ENCODE measurements at regions not wholly inside any gene's neighbourhood (a gene's known extent, or its start where the extent isn't known, plus 50 kb on each side); places are given as distances from the start of the nearest gene placed in this dataset.

DNA sequence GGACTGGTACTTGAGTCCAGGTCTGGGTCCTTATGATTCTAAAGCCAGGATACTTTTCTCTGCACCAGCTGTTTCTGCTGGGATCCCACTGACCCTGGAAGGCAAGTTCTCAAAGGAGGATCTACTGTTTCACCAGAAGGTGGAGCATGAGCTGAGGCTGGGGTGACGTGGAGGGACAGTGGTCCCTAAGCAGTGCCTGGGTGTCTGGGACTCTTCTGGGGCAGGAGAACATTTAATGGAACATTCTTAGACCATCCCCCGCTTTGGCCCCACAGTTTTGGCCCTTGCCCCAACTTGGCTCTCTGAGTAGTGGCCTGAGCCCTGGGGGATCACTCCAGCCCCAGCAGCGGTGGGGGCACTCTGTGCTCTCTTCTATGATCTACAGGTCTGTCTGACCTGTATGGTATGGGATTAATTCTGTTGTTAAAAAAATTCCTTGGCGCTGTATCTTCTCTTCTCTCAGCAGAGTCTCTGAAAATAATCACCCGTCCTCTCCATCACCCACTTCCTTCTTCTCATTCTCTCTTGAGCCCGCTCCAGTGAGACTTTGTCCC is 60.3 kb upstream of the CSF3R start:
- no peak overlapping the region for H2AFZ ChIP-seq (ENCODE audit: low read depth, low read length)
- no peaks in the 10 kb centered on the region; the same call in none of the 2 replicates for H3K27me3 ChIP-seq (ENCODE audit: low read depth, low read length)
- no peaks in the 10 kb centered on the region for H4K20me1 ChIP-seq (ENCODE audit: insufficient read depth, low read length)
- H3K79me2 ChIP-seq (ENCODE audit: low read length) = no peaks in the 10 kb centered on the region
- no peaks in the 10 kb centered on the region for H3K36me3 ChIP-seq (replicated peaks; ENCODE audit: low read depth, low read length)
- no peaks in the 10 kb centered on the region for H3K9me3 ChIP-seq (ENCODE audit: insufficient read depth, low read length)
- no peak overlapping the region for H3K27ac ChIP-seq (ENCODE audit: low read length)
- H3K9ac ChIP-seq (ENCODE audit: low read length) = no peak overlapping the region
- no peaks in the 10 kb centered on the region for H3K4me1 ChIP-seq (ENCODE audit: low read length)
- H3K4me3 ChIP-seq (ENCODE audit: low read length) = no peak overlapping the region
- TF ChIP-seq, protein P1, sequence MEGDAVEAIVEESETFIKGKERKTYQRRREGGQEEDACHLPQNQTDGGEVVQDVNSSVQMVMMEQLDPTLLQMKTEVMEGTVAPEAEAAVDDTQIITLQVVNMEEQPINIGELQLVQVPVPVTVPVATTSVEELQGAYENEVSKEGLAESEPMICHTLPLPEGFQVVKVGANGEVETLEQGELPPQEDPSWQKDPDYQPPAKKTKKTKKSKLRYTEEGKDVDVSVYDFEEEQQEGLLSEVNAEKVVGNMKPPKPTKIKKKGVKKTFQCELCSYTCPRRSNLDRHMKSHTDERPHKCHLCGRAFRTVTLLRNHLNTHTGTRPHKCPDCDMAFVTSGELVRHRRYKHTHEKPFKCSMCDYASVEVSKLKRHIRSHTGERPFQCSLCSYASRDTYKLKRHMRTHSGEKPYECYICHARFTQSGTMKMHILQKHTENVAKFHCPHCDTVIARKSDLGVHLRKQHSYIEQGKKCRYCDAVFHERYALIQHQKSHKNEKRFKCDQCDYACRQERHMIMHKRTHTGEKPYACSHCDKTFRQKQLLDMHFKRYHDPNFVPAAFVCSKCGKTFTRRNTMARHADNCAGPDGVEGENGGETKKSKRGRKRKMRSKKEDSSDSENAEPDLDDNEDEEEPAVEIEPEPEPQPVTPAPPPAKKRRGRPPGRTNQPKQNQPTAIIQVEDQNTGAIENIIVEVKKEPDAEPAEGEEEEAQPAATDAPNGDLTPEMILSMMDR (IDR thresholded peaks at IDR 0.05; ENCODE audit: low read depth, low read length) = peak; percentile 33
- no peak for TF ChIP-seq EZH2phosphoT487 (IDR thresholded peaks at IDR 0.05; ENCODE audit: low read depth)
- no peak overlapping the region for H3K4me2 ChIP-seq (ENCODE audit: low read length)

DNA sequence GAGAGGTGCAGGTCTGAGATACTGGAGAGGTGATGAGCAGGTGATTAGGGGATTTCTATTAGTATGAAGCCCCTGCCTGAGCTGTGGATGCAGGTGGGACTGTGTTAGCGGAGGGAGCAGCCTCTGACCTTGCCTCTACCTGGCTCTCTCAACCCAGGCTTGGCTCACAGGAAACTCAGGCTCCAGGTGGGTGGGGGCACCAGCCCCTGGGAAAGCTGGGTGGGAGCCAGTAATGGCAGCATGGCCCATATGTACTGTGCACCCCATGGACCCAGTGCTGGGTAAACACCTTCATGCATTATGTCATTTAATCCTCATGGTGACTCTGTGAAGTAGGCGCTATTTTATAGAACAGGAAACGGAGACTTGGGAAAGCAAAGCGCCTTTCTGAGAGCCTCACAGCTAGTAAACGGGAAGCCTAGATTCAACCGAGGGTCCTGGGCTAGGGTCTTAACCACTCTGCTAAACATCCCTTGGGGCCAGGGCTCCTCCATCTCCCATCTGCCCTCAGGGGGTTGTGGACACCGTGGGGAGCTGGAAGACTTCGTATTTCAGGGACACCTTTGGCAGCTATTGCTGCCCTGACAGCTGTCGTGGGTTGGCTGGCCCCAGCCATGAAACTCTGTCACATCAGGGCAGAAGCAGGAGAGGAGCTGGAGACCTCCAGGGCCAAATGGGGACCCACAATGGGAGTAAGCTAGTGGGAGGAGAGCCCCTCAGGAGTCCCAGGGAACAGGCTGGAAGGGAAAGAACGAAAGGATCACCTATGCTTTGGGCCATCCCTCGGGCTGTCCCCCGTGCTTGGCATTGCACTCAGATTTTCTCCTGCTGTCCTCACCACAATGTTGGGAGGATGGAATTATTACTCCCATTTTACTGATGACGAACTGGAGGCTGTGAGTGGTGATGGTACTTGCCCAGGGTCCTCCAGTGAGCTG is 59.6 kb upstream of the CSF3R start:
- Histone ChIP-seq H3K79me2 (ENCODE audit: low read length) (no peaks in the 10 kb centered on the region), H3K4me3 (ENCODE audit: low read length) (no peak overlapping the region), H3K27ac (ENCODE audit: low read length) (no peak overlapping the region), H3K4me1 (ENCODE audit: low read length) (no peaks in the 10 kb centered on the region), H3K4me2 (ENCODE audit: low read length) (no peak overlapping the region), H3K36me3 (replicated peaks; ENCODE audit: low read depth, low read length) (no peaks in the 10 kb centered on the region), H4K20me1 (ENCODE audit: insufficient read depth, low read length) (no peaks in the 10 kb centered on the region), H2AFZ (ENCODE audit: low read depth, low read length) (no peak overlapping the region), H3K9me3 (ENCODE audit: insufficient read depth, low read length) (no peaks in the 10 kb centered on the region), H3K9ac (ENCODE audit: low read length) (no peak overlapping the region), H3K27me3 (ENCODE audit: low read depth, low read length) (no peaks in the 10 kb centered on the region; the same call in 1 of the 2 replicates)
- no peak for TF ChIP-seq EZH2phosphoT487 (IDR thresholded peaks at IDR 0.05; ENCODE audit: low read depth)
- TF ChIP-seq, protein P1 (IDR thresholded peaks at IDR 0.05; ENCODE audit: low read depth, low read length) = no peak

DNA sequence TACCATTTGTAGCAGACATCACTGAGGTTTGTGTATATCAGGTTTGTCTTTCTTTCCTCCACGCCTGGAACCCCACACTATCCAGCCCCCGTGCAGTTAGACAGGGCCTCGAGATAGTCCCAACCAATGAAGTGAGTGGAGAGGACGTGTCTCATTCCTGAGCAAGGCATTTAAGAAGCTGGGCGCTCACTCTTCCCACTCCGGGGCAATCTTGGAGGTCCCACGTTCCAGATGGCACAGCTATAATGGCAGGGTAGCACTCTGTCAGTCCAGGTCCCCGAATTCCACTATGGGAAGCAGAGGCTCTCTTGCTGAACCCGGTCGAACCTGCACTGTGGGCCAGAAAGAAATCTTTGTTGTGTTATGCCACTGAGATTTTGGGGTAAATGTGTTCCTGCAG is 57.3 kb upstream of the CSF3R start:
- H2AFZ ChIP-seq (ENCODE audit: low read depth, low read length) = no peak overlapping the region
- no peak overlapping the region for H3K4me3 ChIP-seq (ENCODE audit: low read length)
- H3K79me2 ChIP-seq (ENCODE audit: low read length) = no peaks in the 10 kb centered on the region
- no peak overlapping the region for H3K4me2 ChIP-seq (ENCODE audit: low read length)
- no peaks in the 10 kb centered on the region for H3K36me3 ChIP-seq (replicated peaks; ENCODE audit: low read depth, low read length)
- TF ChIP-seq, protein P1 (IDR thresholded peaks at IDR 0.05; ENCODE audit: low read depth, low read length) = no peak
- TF ChIP-seq EZH2phosphoT487 (IDR thresholded peaks at IDR 0.05; ENCODE audit: low read depth) = no peak
- no peaks in the 10 kb centered on the region for H3K27me3 ChIP-seq (ENCODE audit: low read depth, low read length)
- H3K9ac ChIP-seq (ENCODE audit: low read length) = no peak overlapping the region
- H3K4me1 ChIP-seq (ENCODE audit: low read length) = no peaks in the 10 kb centered on the region
- no peak overlapping the region for H3K27ac ChIP-seq (ENCODE audit: low read length)
- no peaks in the 10 kb centered on the region for H4K20me1 ChIP-seq (ENCODE audit: insufficient read depth, low read length)
- H3K9me3 ChIP-seq (ENCODE audit: insufficient read depth, low read length) = no peaks in the 10 kb centered on the region

DNA sequence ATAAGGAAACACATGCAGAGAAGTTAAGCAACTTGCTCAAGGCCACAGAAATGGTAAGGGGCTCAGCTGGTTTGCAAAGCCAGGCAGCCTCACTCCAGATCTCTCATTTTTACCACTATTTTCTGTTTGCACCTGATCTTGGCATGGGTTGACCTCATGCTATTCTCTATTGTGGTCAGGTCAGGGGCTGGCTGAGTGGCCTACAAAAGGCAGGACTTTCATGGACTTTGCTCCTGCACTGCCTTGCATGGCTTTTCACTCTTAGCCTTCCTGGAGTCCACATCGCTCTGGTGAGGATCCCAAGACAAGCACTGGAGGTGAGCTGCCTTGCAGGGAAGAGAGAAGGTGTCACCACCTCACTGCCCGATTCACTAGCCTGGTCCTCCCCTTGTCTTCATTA is 56.8 kb upstream of the CSF3R start:
- TF ChIP-seq EZH2phosphoT487 (IDR thresholded peaks at IDR 0.05; ENCODE audit: low read depth) = no peak
- TF ChIP-seq, protein P1 (IDR thresholded peaks at IDR 0.05; ENCODE audit: low read depth, low read length) = no peak
- H3K27me3 ChIP-seq (ENCODE audit: low read depth, low read length) = no peaks in the 10 kb centered on the region
- H3K9ac ChIP-seq (ENCODE audit: low read length) = no peak overlapping the region
- H3K27ac ChIP-seq (ENCODE audit: low read length) = no peak overlapping the region
- H3K4me3 ChIP-seq (ENCODE audit: low read length) = no peak overlapping the region
- H4K20me1 ChIP-seq (ENCODE audit: insufficient read depth, low read length) = no peaks in the 10 kb centered on the region
- no peaks in the 10 kb centered on the region for H3K9me3 ChIP-seq (ENCODE audit: insufficient read depth, low read length)
- no peaks in the 10 kb centered on the region for H3K4me1 ChIP-seq (ENCODE audit: low read length)
- no peak overlapping the region for H3K4me2 ChIP-seq (ENCODE audit: low read length)
- H3K79me2 ChIP-seq (ENCODE audit: low read length) = no peaks in the 10 kb centered on the region
- H3K36me3 ChIP-seq (replicated peaks; ENCODE audit: low read depth, low read length) = no peaks in the 10 kb centered on the region
- no peak overlapping the region for H2AFZ ChIP-seq (ENCODE audit: low read depth, low read length)
